MG63 (cell line): ENCODE measurements at regions not wholly inside any gene's neighbourhood (a gene's known extent, or its start where the extent isn't known, plus 50 kb on each side); places are given as distances from the start of the nearest gene placed in this dataset.
"Not testable (repeated sequence)": the region's sequence is repeated elsewhere in the genome, so short reads cannot be mapped to it uniquely, and the experiment has no call there.

Experiments
- DNase-seq: peaks from one replicate; pipeline ENCODE4 v3.0.0-alpha.2; 2020
- H3K27me3 ChIP-seq: fragments of 250-450 bp; sonication (Bioruptor Pico); 2 replicates; pipeline ENCODE4 v1.5.1; 2020; ENCODE audit warnings: mild to moderate bottlenecking, moderate library complexity
- H3K36me3 ChIP-seq: fragments of 250-450 bp; sonication (Bioruptor Pico); 2 replicates; pipeline ENCODE4 v1.5.1; 2020; ENCODE audit warnings: mild to moderate bottlenecking, moderate library complexity
- H3K4me3 ChIP-seq: fragments of 250-450 bp; sonication (Bioruptor Pico); 2 replicates; pipeline ENCODE4 v1.5.1; 2020; ENCODE audit warnings: mild to moderate bottlenecking, moderate library complexity
- H3K9me3 ChIP-seq: fragments of 250-450 bp; sonication (Bioruptor Pico); 2 replicates; pipeline ENCODE4 v1.5.1; 2020; ENCODE audit warnings: mild to moderate bottlenecking, moderate library complexity

DNA sequence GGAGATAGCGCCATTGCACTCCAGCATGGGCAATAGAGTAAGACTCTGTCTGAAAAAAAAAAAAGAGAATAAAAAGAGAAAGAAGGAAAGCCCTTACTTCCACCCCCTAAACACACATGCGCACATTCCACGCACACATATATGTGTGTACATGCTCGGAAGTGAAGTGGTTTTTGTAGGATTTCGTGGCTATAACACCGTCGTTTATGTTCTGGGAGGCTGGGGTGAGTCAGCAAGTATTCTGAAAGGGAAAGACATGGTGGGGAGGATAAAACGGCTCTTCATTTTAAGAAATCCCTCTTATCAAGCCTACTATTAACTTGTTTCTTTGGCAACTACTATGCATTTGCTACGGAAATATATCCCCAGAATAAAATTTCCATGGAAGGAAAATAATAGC, 422.8 kb upstream of the TBL1XR1 start:
- H3K4me3 ChIP-seq, result no peak overlapping the region
- DNase-seq, result no peak
- no peaks in the 10 kb centered on the region for H3K27me3 ChIP-seq

DNA sequence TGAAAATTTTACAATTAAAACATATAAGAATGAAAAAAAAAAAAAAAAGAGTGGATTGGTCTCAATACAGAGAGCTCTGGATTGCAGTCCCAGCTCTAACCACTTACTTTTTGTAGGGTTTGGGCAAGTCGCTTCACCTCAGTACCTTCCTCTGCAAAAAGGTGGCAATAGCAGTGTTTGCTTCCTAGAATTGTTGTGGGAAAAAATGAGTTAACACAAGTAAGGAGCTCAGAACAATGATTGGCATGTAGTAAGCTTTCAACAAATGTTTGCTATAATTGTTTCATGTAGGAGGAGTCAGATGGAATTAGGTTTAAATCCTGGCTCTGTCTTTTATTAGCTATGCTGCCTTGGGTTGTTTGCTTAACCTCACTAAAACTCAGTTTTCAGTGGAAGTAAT, 425.2 kb upstream of the TBL1XR1 start:
- Histone ChIP-seq H3K4me3 (no peak overlapping the region), H3K36me3 (no peaks in the 10 kb centered on the region), H3K9me3 (no peaks in the 10 kb centered on the region; the same call in 1 of the 2 replicates), H3K27me3 (no peaks in the 10 kb centered on the region)
- DNase-seq, result no peak

More for the DNA sequence above, 422.8 kb upstream of the TBL1XR1 start:
- H3K36me3 ChIP-seq, result no peaks in the 10 kb centered on the region
- H3K9me3 ChIP-seq, result no peaks in the 10 kb centered on the region

DNA sequence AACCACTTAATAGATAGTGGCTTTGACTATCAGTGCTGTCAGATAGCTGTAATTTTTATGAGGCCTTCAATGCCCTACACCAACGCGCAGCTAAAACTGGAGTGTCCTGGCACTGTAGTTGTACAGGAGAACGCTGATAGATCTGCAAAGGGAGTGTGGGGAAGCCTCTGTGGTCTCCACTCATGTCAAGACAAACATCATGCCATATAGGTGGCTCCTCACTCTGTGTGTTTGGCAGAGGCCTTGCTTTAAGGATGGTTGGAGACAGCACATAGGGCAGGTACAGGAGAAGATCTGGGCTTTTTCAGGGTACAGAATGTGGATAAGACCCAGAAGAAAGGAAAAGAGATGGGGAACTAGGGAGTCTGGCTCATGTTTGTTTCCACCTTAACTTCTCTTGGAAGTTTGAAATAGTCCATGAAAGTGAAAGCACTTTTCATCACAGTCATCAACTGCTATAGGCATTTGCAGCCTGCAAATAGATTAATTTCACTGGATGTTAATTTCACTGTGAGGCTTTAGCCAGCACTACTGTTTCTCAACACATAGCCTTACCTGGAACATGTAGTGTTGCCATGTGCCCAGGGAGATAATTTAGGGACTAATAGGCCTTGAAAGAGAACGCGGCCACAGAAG, 425.8 kb upstream of the TBL1XR1 start:
- DNase-seq, result no peak
- H3K4me3 ChIP-seq, result no peak overlapping the region
- H3K36me3 ChIP-seq, result no peaks in the 10 kb centered on the region
- no peaks in the 10 kb centered on the region for H3K27me3 ChIP-seq
- H3K9me3 ChIP-seq, result peaks cover 2% of the 10 kb centered on the region; the same call in 1 of the 2 replicates

DNA sequence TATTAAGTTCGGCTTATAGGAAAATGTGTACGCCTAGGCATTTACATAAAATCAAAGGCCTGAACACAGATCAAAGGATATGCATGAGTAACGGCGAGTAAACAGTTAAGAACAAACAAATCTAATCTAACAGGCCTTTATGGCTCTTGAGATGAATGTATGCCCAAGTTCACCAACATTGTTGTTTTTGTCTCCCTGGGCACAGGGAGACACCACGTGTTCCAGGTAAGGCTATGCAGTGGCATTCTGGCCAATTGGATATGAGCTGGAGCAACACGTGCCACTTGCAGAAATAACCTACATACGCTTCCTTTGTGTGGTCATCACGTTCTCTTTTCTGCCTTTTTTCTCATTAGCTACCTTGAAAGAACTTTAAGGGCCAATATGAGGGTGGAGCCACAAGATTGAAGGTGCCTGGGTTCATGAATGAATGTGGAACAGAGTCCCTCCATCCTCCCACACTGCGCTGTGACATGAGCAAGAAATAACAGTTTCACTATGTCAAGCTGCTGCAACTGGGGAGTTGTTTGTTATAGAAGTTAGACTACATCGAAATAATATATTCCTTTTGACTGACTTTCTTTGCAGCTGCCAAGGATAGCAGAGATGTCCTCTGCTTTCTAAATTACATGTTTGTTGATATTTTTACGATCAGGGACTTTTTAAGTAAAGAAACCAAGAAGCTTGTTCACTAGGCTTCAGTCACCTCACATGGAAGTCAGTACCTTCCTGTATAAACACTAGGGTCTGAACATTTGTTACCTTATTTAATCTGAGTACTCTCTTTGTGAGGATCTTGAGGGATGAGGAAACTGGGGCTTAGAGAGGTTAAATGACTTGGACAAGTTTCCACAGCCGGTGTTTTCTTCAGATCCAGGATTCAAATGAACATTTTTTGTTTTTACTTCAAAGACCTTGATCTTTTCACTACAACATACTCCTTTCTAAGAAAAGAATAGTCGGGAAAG, 427.5 kb upstream of the TBL1XR1 start:
- H3K27me3 ChIP-seq, result no peaks in the 10 kb centered on the region
- no peak for DNase-seq
- H3K36me3 ChIP-seq, result no peaks in the 10 kb centered on the region
- peaks cover 2% of the 10 kb centered on the region; the same call in 1 of the 2 replicates for H3K9me3 ChIP-seq
- H3K4me3 ChIP-seq, result no peak overlapping the region

DNA sequence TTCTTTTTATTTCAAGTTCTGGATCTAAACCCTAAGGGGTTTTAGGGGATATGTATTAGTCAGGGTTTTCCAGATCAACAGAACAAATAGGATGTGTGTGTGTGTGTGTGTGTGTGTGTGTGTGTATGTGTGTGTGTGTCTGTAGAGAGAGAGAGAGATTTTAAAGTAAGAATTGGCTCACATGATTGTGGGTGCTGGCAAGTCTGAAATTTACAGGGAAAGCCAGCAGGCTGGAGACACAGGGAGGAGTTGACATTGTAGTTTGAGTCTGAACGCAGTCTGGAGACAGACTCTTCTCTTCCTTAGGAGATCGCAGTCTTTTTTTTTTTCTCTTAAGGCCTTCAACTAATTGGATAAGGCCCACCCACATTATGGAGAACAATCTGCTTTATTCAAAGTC, 428.8 kb upstream of the TBL1XR1 start:
- DNase-seq, result no peak
- no peaks in the 10 kb centered on the region for H3K36me3 ChIP-seq
- peaks cover 2% of the 10 kb centered on the region; the same call in 1 of the 2 replicates for H3K9me3 ChIP-seq
- H3K27me3 ChIP-seq, result no peaks in the 10 kb centered on the region
- H3K4me3 ChIP-seq, result no peak overlapping the region

DNA sequence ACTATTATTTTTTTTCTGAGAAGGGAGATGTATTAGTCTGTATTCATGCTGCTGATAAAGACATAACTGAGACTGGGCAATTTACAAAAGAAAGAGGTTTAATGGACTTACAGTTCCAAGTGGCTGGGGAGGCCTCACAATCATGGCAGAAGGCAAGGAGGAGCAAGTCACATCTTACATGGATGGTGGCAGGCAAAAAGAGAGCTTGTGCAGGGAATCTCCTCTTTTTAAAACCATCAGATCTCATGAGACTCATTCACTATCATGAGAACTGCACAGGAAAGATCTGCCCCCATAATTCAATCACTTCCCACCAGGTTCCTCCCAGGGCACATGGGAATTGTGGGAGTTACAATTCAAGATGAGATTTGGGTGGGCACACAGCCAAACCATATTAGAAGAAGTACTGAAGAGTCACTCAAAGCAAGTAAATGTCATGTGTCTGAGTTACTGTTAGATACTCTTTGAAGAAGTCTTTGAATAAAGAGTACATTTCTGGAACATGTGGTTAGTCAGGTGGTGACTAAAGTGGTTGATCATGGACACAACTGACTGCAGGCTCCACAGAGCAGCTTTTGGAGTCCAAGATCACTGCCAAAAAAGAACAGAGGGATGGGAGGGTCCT, 430.9 kb upstream of the TBL1XR1 start:
- not testable (repeated sequence) for H3K27me3 ChIP-seq, DNase-seq, H3K4me3 ChIP-seq, H3K36me3 ChIP-seq, H3K9me3 ChIP-seq

DNA sequence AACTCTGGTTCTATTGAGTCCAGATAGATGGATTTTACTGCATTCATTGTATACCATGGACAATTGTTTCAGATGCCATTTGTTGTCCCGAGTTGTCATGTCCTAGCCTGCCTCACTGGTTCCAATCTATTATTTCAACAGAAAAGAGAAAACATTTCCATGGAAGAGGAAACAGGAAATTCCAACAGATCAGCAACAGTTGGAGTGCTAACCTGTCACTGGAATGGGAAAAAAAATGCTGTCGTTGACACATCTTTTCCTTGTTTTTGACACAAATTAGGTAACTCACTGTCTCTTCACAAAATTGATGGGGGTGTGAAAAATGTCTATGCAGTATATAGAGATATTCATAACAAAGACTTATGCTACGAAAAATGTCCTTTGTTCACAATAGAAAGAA, 432.0 kb upstream of the TBL1XR1 start:
- Histone ChIP-seq H3K4me3 (no peak overlapping the region), H3K36me3 (no peaks in the 10 kb centered on the region), H3K9me3 (peaks cover 2% of the 10 kb centered on the region; the same call in 1 of the 2 replicates), H3K27me3 (no peaks in the 10 kb centered on the region)
- DNase-seq, result no peak

DNA sequence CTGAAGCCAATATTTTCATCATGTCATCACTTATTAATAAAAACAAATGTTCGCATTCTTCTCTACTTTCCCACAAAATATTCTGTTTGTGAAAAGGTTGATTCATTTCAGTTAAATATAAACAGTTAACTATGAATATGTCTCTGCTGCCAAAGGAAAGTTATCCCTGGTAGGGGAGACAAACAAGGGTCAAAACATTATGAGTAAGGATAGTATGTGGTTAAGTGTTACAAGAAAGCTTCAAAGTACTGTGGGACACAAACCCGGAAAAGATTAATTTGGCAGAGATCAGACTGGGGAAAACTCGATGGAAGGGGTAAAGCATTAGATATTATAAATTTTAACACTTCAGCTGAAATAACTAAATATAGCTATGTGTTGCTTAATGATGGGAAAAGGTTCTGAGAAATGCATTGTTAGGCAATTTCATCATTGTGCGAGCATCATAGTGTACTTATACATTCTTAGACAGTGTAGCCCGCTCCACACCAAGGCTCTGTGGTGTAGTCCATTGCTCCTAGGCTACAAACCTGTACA, 436.5 kb upstream of the TBL1XR1 start:
- H3K9me3 ChIP-seq, result no peaks in the 10 kb centered on the region
- H3K4me3 ChIP-seq, result no peak overlapping the region
- no peaks in the 10 kb centered on the region for H3K27me3 ChIP-seq
- H3K36me3 ChIP-seq, result no peaks in the 10 kb centered on the region
- no peak for DNase-seq

DNA sequence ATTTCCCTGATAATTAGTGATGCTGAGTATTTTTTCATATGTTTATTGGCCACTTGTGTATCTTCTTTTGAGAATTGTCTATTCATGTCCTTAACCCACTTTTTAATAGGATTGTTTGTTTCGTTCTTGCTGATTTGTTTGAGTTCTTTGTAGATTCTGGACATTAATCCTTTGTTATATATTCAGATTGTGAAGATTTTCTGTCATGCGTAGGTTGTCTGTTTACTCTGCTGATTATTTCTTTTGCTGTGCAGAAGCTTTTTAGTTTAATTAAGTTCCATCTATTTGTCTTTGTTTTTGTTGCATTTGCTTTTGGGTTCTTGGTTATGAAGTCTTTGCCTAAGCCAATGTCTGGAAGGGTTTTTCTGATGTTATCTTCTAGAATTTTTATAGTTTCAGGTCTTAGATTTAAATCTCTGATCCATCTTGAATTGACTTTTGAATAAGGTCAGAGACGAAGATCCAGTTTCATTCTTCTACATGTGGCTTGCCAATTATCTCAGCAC, 438.4 kb upstream of the TBL1XR1 start:
- not testable (repeated sequence) for H3K36me3 ChIP-seq, H3K27me3 ChIP-seq, H3K9me3 ChIP-seq, DNase-seq, H3K4me3 ChIP-seq

DNA sequence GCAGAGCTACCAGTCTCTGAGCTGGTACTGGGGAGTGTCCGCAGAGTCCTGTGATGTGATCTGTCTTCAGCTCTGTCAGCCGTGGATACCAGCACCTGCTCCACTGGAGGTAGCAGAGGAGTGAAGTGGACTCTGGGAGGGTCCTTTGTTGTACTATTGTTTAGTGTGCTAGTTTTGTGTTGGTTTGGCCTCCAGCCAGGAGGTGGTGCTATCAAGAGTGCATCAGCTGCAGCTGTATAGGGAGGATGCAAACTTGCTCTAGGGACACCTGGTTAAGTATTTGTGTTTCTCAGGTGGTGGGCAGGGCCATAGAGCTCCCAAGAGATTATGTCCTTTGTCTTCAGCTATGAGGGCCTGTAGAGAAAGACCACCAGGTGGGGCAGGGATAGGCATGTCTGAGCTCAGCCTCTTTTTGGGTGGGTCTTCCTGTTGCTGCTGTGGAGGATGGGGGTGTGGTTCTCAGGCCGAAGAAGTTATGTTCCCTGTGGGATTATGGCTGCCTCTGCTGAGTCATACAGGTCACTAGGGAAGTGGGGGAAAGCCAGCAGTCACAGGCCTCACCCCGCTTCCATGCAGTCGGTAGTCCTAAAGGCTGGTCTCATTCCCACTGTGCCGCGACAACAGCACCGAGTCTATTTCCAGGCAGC, 443.2 kb upstream of the TBL1XR1 start:
- Histone ChIP-seq H3K4me3 (no peak overlapping the region), H3K27me3 (no peaks in the 10 kb centered on the region), H3K9me3 (no peaks in the 10 kb centered on the region), H3K36me3 (no peaks in the 10 kb centered on the region)
- DNase-seq, result no peak

DNA sequence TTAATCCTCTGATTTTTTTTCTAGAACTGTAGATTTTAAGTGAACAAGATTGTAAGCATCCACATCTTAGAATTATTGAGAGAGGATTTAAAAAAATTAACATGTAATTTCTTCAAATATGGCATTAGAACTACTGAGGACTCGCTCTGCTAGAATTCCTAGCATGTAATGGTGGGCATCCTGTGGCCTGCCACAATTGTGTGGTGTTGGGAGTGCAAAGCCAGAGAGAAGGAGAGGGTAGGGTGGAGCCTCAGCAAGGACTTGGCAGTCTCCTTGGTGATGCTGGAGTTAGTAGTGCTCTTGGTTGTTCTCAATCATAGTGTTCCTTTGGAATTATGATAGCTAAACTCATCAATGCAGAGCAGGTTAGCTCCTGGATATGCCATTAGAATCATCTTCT, 443.9 kb upstream of the TBL1XR1 start:
- Histone ChIP-seq H3K4me3 (no peak overlapping the region), H3K27me3 (no peaks in the 10 kb centered on the region), H3K9me3 (no peaks in the 10 kb centered on the region), H3K36me3 (no peaks in the 10 kb centered on the region)
- no peak for DNase-seq

DNA sequence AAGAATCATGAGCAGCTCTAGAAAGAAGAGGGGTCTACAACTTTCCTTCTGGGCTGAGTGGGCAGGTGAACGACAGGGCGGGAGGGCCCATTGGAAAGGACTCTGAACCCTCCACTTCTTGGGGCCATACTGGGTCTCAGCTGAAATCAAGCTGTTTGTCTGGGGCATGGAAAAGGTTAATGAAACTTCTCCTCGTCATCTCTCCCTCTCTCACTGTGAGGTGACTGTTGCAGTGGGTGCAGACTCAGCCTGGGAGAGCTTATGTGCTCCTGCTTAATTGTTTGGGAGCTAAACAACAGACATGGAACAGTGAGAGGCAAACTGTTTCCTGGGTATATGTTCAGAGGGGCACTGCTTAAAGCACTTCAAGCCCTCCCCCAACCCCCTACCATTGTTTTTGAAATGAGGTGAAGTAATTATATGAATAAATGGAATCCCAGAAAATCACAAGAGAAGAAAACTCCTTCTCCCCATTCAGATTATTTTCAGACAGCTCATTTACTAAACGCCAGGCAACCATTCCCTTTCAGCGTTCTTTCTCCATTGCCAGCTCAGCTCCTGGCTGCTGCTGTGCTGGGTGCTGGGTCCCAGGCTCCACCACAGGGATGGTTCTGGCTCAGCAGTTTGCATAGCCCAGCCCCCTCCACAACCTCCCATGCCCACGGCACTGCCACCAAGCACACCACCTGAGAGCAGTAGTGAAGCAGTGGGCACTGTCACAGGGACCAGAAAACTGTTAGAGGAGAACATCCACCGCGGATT, 444.9 kb upstream of the TBL1XR1 start:
- H3K27me3 ChIP-seq, result no peaks in the 10 kb centered on the region
- no peak for DNase-seq
- H3K36me3 ChIP-seq, result no peaks in the 10 kb centered on the region
- no peaks in the 10 kb centered on the region for H3K9me3 ChIP-seq
- no peak overlapping the region for H3K4me3 ChIP-seq

DNA sequence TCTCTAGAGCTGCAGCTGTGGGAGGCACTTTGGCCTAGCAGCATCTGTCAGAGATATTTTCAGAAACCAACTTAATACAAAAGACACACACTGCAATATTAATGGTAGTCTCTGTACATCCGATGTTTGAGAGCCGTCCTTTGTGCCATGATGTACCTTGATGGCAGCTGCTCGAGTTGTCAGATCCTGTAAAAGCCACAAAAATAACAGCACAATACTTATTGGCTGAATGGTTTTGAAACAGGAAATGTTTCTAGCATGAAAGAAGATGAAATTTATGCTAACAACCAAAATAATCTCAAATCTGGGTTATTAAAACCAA, 445.5 kb upstream of the TBL1XR1 start:
- Histone ChIP-seq H3K27me3 (no peaks in the 10 kb centered on the region), H3K4me3 (no peak overlapping the region), H3K9me3 (no peaks in the 10 kb centered on the region), H3K36me3 (no peaks in the 10 kb centered on the region)
- DNase-seq, result no peak

DNA sequence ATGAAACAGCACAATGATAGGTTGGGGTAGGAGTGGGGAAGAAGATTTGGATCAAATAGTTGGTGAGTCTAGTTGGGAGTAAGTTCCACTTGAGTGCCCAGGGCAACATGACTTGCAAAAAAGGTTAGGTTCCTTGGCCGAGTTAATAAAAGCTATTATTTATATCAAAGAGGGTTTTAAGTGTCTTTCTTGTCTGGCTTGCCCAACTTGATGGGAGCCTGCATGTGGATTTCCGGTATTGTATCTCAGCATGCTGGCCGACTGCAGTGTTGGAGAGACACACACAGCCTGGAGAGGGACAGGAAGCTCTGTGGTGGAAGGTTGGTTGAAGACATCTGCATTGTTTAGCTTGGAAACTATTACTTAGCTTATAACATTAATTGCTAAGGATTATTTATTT, 449.5 kb upstream of the TBL1XR1 start:
- H3K36me3 ChIP-seq, result no peaks in the 10 kb centered on the region
- no peak for DNase-seq
- no peaks in the 10 kb centered on the region for H3K9me3 ChIP-seq
- H3K4me3 ChIP-seq, result no peak overlapping the region
- H3K27me3 ChIP-seq, result no peaks in the 10 kb centered on the region

DNA sequence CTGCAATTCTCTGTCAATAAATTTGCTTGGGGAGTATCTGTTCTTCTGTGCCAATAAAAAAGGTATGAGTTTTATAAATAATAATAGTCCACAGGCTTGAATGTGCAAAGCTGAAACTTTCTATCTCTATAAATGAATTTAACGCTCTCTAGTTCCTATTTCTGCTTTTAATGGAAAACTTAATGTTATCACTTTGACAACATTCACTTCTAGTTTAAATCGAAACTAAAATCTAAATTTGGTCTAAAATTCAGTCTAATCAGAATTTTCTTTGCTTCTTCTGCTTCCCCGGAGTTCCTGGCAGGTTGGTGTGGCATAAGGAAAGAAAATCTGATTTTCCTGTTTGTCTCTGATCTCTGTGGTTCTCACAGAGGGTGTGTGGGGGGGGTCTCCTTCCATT, 450.1 kb upstream of the TBL1XR1 start:
- Histone ChIP-seq H3K27me3 (no peaks in the 10 kb centered on the region), H3K4me3 (no peak overlapping the region), H3K9me3 (no peaks in the 10 kb centered on the region), H3K36me3 (no peaks in the 10 kb centered on the region)
- DNase-seq, result no peak

DNA sequence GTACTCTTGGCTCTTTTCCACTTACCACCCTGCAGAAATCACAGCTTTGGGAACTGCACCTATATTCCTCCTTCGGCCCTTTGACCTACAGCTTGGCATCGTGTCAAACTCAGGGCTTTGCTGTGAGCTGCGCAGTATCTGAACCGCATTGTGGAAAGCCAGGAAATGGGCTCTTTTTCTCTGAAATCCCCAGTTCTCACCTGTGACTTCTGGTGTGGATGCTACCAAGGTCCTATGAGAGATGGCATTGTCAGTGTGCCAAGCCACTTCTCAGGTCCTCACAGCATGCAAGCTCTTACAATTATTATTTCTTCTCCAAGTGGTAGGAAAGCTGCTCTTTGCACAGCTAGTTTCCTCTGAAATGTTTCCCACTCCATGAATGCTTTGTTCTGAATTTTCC, 450.6 kb upstream of the TBL1XR1 start:
- DNase-seq, result no peak
- H3K36me3 ChIP-seq, result no peaks in the 10 kb centered on the region
- no peak overlapping the region for H3K4me3 ChIP-seq
- H3K9me3 ChIP-seq, result no peaks in the 10 kb centered on the region
- H3K27me3 ChIP-seq, result no peaks in the 10 kb centered on the region
